CD4-positive, alpha-beta T cell treated with Interleukin-17A for 4 hours (primary cell): ENCODE measurements at regions not wholly inside any gene's neighbourhood (a gene's known extent, or its start where the extent isn't known, plus 50 kb on each side); places are given as distances from the start of the nearest gene placed in this dataset.
"Not testable (repeated sequence)": the region's sequence is repeated elsewhere in the genome, so short reads cannot be mapped to it uniquely, and the experiment has no call there.

Experiments used
- DNase-seq: peaks from one replicate; pipeline ENCODE4 v3.0.0-alpha.2; 2020; ENCODE audit warnings: mixed read lengths

GRCh38 chr2:19644763-19645162, 257.0 kb downstream of the TTC32 start:
- DNase-seq = no peak

GRCh38 chr2:19643117-19643518, 258.7 kb downstream of the TTC32 start:
- no peak for DNase-seq

GRCh38 chr2:19642501-19642900, 259.3 kb downstream of the TTC32 start:
- no peak for DNase-seq

DNA sequence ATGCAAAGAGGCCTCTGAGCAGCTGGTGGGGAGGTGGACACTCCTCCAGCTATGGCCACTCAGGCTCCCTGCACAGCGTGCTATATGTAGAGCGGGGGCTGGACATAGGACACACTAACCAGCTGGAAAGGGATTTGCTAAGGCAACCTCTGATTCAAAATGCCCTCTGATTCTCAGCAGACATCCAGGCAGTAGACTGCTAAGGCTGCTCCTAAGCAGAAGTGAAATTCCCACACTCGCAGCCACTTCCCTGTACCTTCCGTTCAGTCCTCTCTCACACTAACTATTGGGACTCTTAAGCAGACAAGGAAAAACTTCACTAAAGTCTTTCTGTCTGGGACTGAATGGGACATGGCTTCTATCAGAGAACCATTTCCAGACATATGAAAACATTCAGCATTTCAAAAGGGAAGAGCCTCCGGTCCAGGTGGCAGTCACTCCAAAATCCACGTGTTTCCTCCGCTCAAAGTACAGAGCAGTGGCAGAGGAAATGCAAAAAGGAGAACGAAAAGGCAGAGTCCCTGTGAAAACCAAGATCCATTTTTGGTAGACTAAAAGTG, 265.8 kb downstream of the TTC32 start:
- no peak for DNase-seq

- no peak for DNase-seq
Observed at GRCh38 chr2:19632403-19632991, 269.3 kb downstream of the TTC32 start.

DNA sequence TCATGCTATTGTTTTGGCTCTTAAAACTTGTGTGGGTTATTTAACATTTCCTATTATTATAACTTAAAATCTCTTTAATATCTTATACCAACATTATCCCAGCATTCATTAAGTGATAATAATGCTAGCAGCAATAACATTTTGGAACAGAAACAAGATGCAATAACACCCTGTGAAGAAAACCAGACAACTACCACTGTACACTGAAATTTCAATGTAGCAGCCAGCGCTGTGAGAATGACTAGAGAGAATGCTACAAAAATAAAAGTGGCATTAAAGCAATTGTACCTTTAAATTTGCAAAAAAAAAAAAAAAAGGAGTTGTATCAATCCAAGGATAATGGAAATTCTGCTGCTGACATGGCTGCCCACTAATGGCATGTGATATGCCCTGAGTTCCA, 269.9 kb downstream of the TTC32 start:
- no peak for DNase-seq

- no peak for DNase-seq
Observed at GRCh38 chr2:19630921-19631320, 270.9 kb downstream of the TTC32 start.

GRCh38 chr2:19627359-19627758, 268.9 kb upstream of the OSR1 start:
- no peak for DNase-seq

- DNase-seq = no peak
Observed at GRCh38 chr2:19623488-19623887, 265.1 kb upstream of the OSR1 start.

- DNase-seq = no peak
Observed at GRCh38 chr2:19617257-19617848, 258.9 kb upstream of the OSR1 start.

DNA sequence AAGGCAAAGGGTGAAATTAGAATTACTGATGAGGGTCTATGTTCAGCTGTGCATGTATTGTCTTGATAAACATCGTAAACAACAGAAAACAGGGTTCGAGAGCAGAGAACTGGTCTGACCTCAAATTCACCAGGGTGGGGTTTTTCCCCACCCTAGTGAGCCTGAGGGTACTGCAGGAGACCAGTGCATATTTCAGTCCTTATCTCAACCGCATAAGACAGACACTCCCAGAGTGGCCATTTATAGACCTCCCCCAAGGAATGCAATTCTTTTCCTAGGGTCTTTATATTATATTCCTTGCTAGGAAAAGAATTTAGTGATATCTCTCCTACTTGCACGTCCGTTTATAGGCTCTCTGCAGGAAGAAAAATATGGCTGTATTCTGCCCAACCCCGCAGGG, 257.0 kb upstream of the OSR1 start:
- DNase-seq = not testable (repeated sequence)

DNA sequence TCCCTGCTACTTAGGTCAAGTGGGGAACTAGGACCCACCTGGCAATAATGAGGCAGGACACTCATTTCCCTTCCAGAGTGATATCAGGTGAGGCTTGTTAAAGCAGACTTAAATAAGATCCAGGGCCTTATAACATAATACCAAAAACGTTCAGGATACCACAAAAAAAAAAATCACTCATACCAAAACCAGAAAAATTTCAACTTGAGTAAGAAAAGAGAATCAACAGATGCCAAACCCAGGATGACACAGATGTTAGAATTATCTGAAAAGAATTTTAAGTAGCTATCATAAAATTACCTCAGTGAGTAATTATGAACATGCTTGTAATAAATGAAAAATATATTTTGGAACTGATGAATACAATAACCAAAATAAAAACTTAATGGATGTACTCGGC, 255.6 kb upstream of the OSR1 start:
- no peak for DNase-seq

- DNase-seq = no peak
Observed at GRCh38 chr2:19611491-19612332, 253.3 kb upstream of the OSR1 start.

DNA sequence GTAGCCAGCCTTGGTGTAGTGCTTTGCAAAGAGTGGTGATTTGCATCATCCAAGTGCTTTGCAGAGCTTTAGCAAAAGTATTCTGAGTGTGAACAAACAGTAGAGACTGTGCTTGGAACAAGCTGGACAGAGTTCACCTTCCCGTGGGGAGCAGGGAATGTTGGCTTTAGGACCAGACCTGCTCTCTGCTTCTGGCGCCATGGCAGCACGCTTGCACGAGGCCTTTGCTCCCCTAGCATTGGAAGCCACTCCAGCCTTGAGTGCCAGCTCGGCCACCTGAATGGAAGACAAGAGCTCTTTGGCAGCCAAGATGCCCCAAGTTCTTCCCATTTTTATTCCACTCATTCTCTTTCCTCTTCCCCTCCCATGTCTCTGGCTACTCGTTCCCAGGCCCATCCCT, 250.8 kb upstream of the OSR1 start:
- DNase-seq = no peak

- DNase-seq = no peak
Observed at GRCh38 chr2:19607931-19608771, 249.7 kb upstream of the OSR1 start.

DNA sequence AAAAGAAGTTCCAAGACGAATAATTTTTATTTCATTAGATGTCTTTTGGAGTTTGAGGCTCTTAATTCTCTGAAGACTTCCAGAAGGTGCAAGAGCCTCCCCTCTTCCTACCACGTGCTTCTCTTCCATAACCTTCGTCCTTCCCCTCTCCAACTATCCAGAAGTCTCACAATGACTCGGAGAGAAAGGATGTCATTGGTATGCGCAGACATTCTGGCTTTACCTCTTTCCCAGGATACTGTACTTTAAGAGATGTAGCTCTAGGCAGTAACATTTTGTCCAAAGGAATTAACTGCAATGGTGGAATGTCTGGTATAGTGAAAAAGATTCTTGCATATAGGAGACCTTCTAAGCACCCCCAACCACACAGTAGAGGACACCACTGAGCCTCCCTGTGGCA, 249.0 kb upstream of the OSR1 start:
- DNase-seq = no peak

DNA sequence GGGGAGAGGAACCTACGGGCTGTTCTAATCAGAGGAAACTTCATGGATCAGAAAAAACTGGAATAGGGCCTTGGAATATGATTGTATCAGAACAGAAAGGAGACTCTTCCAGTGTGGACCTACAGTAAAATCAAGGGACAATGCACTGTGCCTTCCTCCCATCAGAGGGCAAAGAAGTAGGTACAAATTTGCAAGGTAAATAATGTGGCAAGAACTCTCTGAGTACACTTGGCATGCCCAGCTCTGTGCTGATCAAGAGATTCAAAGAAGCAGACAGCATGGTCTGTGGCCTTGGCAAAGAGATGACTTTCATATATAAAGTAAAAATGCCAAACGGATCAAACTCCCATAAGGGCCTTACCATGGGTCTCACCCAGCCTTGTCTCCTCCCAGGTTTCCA, 242.6 kb upstream of the OSR1 start:
- DNase-seq = no peak

GRCh38 chr2:19600506-19600905, 242.1 kb upstream of the OSR1 start:
- DNase-seq = no peak

- DNase-seq = no peak
Observed at GRCh38 chr2:19598971-19599370, 240.5 kb upstream of the OSR1 start.

- no peak for DNase-seq
Observed at GRCh38 chr2:19592197-19592596, 233.8 kb upstream of the OSR1 start.

- DNase-seq = no peak
Observed at GRCh38 chr2:19589791-19590190, 231.4 kb upstream of the OSR1 start.

GRCh38 chr2:19580830-19581229, 222.4 kb upstream of the OSR1 start:
- DNase-seq = no peak

DNA sequence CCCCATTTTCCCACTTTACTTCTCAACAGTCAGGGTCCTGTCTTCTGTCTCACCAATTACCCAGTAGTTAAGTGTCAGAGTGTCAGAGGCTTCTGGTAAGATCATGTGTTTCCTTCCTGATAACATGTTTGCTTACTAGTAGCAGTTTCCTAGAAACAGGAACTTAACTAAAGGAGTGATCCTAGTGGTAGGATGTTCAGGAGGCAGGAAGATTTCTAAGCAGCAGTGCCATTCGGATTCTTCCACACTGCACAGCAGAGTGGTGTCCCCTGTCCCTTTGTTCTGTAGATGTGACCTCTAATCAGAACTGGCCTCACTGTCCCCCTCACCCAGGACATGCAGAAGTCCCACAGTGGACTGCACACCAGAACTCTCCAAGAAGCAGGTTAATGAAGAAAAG, 221.8 kb upstream of the OSR1 start:
- no peak for DNase-seq
